ENCODE measurements at regions not wholly inside any gene's neighbourhood (a gene's known extent, or its start where the extent isn't known, plus 50 kb on each side); places are given as distances from the start of the nearest gene placed in this dataset.

DNA sequence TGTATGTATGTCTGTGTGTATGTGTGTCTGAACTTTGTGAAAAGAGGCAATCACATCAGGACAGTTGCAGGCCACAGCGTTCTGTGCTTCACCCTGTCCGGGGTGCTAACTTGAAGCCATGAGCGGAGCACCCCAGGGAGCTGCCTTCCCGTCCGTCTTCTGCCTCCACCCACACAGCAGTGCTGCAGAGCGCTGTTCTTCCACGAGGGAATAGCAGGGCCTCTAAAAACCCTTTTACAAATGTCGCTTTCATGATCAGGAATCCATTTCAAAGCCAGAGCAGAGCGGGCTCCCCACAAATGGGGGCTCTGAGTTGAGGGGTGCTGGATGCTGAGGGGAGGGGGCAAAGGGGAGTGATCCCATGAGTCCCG, 131.5 kb downstream of the RNASET2 start:
- TF ChIP-seq CTCF (IDR thresholded peaks at IDR 0.05; ENCODE audit: low read depth, low read length, missing control alignments) = no peak
- no peak overlapping the region for H3K4me3 ChIP-seq (replicated peaks; ENCODE audit: low read depth, low read length)
- DNase-seq (ENCODE audit: extremely low read depth, low read depth) = no peak

DNA sequence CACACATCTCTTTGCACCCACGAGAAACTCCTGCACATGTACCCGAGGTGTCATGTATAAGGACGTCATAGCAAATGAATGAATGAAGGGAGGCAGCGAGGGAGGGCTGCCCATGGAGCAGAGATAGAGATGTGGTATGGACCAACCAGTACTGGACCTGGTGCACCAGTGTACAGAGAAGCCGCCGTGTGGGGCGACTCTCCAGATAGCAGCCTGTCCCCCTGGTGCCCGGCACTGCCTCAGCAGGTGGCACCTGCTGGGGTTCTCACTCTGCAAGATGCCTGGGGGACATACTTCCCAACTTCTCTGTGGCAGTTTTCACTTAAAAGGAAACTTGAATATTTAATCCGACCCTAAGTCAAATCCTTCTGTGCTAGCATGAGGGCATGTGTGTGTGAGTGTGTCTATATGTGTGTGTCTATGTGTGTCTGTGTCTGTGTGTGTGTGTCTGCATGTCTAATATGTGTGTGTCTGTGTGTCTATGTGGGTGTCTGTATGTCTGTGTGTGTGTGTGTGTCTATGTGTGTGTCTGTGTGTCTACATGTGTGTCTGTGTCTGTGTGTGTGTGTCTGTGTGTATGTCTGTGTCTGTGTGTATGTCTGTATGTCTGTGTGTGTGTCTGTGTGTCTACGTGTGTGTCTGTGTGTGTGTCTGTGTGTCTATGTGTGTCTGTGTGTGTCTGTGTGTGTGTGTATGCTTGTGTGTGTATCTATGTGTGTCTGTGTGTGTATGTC, 132.0 kb downstream of the RNASET2 start:
- no peak for TF ChIP-seq CTCF (IDR thresholded peaks at IDR 0.05; ENCODE audit: low read depth, low read length, missing control alignments)
- no peak for DNase-seq (ENCODE audit: extremely low read depth, low read depth)
- no peak overlapping the region for H3K4me3 ChIP-seq (replicated peaks; ENCODE audit: low read depth, low read length)

GRCh38 chr6:166822609-166823008, 133.7 kb downstream of the RNASET2 start:
- no peak for TF ChIP-seq CTCF (IDR thresholded peaks at IDR 0.05; ENCODE audit: low read depth, low read length, missing control alignments)
- no peak for DNase-seq (ENCODE audit: extremely low read depth, low read depth)
- no peak overlapping the region for H3K4me3 ChIP-seq (replicated peaks; ENCODE audit: low read depth, low read length)

- TF ChIP-seq CTCF (IDR thresholded peaks at IDR 0.05; ENCODE audit: low read depth, low read length, missing control alignments) = no peak
- no peak overlapping the region for H3K4me3 ChIP-seq (replicated peaks; ENCODE audit: low read depth, low read length)
- no peak for DNase-seq (ENCODE audit: extremely low read depth, low read depth)
Measured at GRCh38 chr6:166820483-166820882, 135.9 kb downstream of the RNASET2 start.

DNA sequence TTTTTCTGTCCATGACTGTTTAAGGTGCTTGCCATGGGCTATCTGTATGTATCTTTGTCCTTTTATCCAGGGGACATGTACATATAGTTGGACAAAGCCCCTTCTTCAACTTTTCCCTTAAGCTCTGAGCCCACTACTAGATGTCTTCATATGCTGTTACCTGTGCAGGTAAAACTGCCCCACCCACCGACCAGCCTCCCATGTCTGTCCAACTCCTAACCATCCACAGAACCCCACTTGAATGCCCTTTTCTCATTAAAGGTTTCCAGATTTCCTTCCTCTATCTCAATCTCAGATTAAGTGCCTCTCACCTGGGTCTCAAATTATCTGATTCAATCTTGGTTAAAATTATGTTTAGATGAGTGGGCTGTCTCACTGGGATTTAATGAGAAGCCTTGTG, 136.3 kb downstream of the RNASET2 start:
- no peak for DNase-seq (ENCODE audit: extremely low read depth, low read depth)
- H3K4me3 ChIP-seq (replicated peaks; ENCODE audit: low read depth, low read length) = no peak overlapping the region

DNA sequence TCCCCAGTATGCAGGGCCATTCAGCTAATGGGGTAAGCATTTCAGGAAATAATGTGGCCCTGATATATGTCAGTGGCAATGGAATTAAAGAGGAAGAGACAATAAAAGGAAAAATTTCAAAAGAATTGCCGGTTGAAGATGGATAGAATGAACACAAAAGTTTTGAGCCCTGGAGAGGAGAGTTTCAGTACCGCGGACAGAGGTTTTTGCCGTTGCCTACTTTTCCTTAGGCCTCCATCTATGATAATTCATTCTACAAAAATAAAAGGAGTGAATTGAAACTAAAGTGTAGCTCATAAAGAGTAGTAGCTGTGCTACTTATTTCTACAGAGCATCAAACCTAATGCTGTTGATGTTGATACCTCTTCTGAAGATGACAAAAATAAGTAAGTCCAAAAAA, 140.7 kb downstream of the RNASET2 start:
- H3K4me3 ChIP-seq (replicated peaks; ENCODE audit: low read depth, low read length) = no peak overlapping the region
- peak; percentile 2 for DNase-seq (ENCODE audit: extremely low read depth, low read depth)
- TF ChIP-seq CTCF (IDR thresholded peaks at IDR 0.05; ENCODE audit: low read depth, low read length, missing control alignments) = no peak

More for the DNA sequence above, 136.3 kb downstream of the RNASET2 start:
- no peak for TF ChIP-seq CTCF (IDR thresholded peaks at IDR 0.05; ENCODE audit: low read depth, low read length, missing control alignments)

DNA sequence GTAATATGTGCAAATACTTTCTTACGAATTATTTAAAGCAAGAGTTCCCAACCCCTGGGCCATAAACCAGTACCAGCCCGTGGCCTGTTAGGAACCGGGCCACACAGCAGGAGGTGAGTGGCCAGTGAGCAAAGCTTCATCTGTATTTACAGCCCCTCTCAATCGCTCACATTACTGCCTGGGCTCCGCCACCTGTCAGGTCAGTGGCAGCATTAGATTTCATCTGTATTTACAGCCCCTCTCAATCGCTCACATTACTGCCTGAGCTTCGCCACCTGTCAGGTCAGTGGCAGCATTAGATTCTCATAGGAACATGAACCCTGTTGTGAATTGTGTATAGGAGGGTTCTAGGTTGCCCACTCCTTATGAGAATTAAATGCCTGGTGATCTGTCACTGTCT, 142.0 kb downstream of the RNASET2 start:
- no peak overlapping the region for H3K4me3 ChIP-seq (replicated peaks; ENCODE audit: low read depth, low read length)
- no peak for TF ChIP-seq CTCF (IDR thresholded peaks at IDR 0.05; ENCODE audit: low read depth, low read length, missing control alignments)
- no peak for DNase-seq (ENCODE audit: extremely low read depth, low read depth)
